ENCODE measurements at regions not wholly inside any gene's neighbourhood (a gene's known extent, or its start where the extent isn't known, plus 50 kb on each side); places are given as distances from the start of the nearest gene placed in this dataset.

- TF ChIP-seq CTCF (IDR thresholded peaks at IDR 0.05; ENCODE audit: low read length) (no peak), EZH2 (IDR thresholded peaks at IDR 0.05; ENCODE audit: borderline replicate concordance, low read length) (no peak)
Measured at GRCh38 chr16:31706925-31707324, 166.7 kb upstream of the ZNF267 start.
